Kidney epithelial cell (primary cell): ENCODE measurements at regions not wholly inside any gene's neighbourhood (a gene's known extent, or its start where the extent isn't known, plus 50 kb on each side); places are given as distances from the start of the nearest gene placed in this dataset.

Experiments
- DNase-seq: peaks from one replicate; pipeline ENCODE4 v3.0.0-alpha.2; 2010; ENCODE audit warnings: low read depth
- H3K27me3 ChIP-seq: 2 replicates; pipeline ENCODE4 v1.6.0; 2011; ENCODE audit warnings: low read length; ENCODE audit not compliant: control insufficient read depth, insufficient read depth
- H3K36me3 ChIP-seq: 2 replicates; pipeline ENCODE4 v1.5.1; 2011; ENCODE audit warnings: low read length; ENCODE audit not compliant: control insufficient read depth, insufficient read depth
- H3K4me3 ChIP-seq: 2 replicates; pipeline ENCODE4 v1.5.1; 2011; ENCODE audit warnings: low read depth, mild to moderate bottlenecking, control low read depth, low read length
- CTCF ChIP-seq: IDR thresholded peaks from 2 replicates; pipeline ENCODE4 v1.5.1; 2011; ENCODE audit warnings: mild to moderate bottlenecking, moderate library complexity, low read length, control low read depth, inconsistent platforms; ENCODE audit not compliant: insufficient read depth, poor library complexity, severe bottlenecking

GRCh38 chr15:94943888-94944287 is 712.5 kb downstream of the MCTP2 start:
- Histone ChIP-seq H3K27me3 (no peaks in the 10 kb centered on the region), H3K4me3 (no peak overlapping the region), H3K36me3 (no peaks in the 10 kb centered on the region)
- TF ChIP-seq CTCF, result no peak
- no peak for DNase-seq

- no peak for DNase-seq
- no peak overlapping the region for H3K4me3 ChIP-seq
Measured at GRCh38 chr15:94951538-94951937, 720.2 kb downstream of the MCTP2 start.

GRCh38 chr15:94963953-94964352 is 732.6 kb downstream of the MCTP2 start:
- no peak for DNase-seq
- no peak for TF ChIP-seq CTCF
- H3K27me3 ChIP-seq, result no peaks in the 10 kb centered on the region

More at GRCh38 chr15:94951538-94951937, 720.2 kb downstream of the MCTP2 start:
- no peaks in the 10 kb centered on the region for H3K27me3 ChIP-seq
- TF ChIP-seq CTCF, result no peak
- no peaks in the 10 kb centered on the region for H3K36me3 ChIP-seq

GRCh38 chr15:94965593-94965992 is 734.2 kb downstream of the MCTP2 start:
- DNase-seq, result no peak
- no peak for TF ChIP-seq CTCF
- Histone ChIP-seq H3K4me3 (no peak overlapping the region), H3K27me3 (no peaks in the 10 kb centered on the region), H3K36me3 (no peaks in the 10 kb centered on the region)

More at GRCh38 chr15:94963953-94964352, 732.6 kb downstream of the MCTP2 start:
- H3K36me3 ChIP-seq, result no peaks in the 10 kb centered on the region
- H3K4me3 ChIP-seq, result no peak overlapping the region

- DNase-seq, result no peak
- Histone ChIP-seq H3K36me3 (no peaks in the 10 kb centered on the region), H3K4me3 (no peak overlapping the region), H3K27me3 (no peaks in the 10 kb centered on the region)
- TF ChIP-seq CTCF, result no peak
Measured at GRCh38 chr15:94968133-94968532, 736.8 kb downstream of the MCTP2 start.

GRCh38 chr15:94970096-94970495 is 738.7 kb downstream of the MCTP2 start:
- no peak for DNase-seq
- Histone ChIP-seq H3K36me3 (no peaks in the 10 kb centered on the region), H3K4me3 (no peak overlapping the region), H3K27me3 (no peaks in the 10 kb centered on the region)
- no peak for TF ChIP-seq CTCF
